CD4-positive, alpha-beta T cell (primary cell): ENCODE measurements at regions not wholly inside any gene's neighbourhood (a gene's known extent, or its start where the extent isn't known, plus 50 kb on each side); places are given as distances from the start of the nearest gene placed in this dataset.

Source experiments
- ATAC-seq: fragments of 200-7000 bp; cut with Tn5 transposase; one replicate; pipeline ENCODE4 v1.10.0; 2022; ENCODE audit warnings: mild to moderate bottlenecking; ENCODE audit not compliant: poor library complexity
- CTCF ChIA-PET: fragments of 350-600 bp; sonication (Branson Sonifier 250); formaldehyde crosslinking; loops from one replicate; lab custom pipeline; 2021; ENCODE audit warnings: antibody characterized with exemption, inconsistent platforms; lab: Charles Lee
- POLR2A ChIA-PET: fragments of 350-600 bp; sonication (Branson Sonifier 250); formaldehyde crosslinking; loops from one replicate; lab custom pipeline; 2021; ENCODE audit warnings: antibody characterized with exemption, inconsistent platforms; lab: Charles Lee
- DNase-seq, 14 experiments: peaks; one replicate each; pipeline ENCODE4 v3.0.0-alpha.2; 2013 to 2020; ENCODE audit warnings: mixed read lengths in 2 of 14
- H3K27ac ChIP-seq, 2 donors: one replicate each; pipeline versions ENCODE4 v1.5.1 to v1.7.0; 2013; ENCODE audit warnings: low read length in 2 of 2, low read depth in 1 of 2, mild to moderate bottlenecking in 1 of 2
- H3K27me3 ChIP-seq, 2 experiments: 1 replicate in 1 of 2; 2 replicates in 1 of 2; pipeline versions ENCODE4 v1.6.1 to v1.7.0; 2013; ENCODE audit warnings: low read length in 2 of 2, control low read depth in 1 of 2, mild to moderate bottlenecking in 1 of 2, moderate library complexity in 1 of 2; ENCODE audit not compliant: insufficient read depth in 2 of 2, control insufficient read depth in 1 of 2
- H3K36me3 ChIP-seq: one replicate; pipeline ENCODE4 v1.6.1; 2013; ENCODE audit warnings: low read length, control low read depth; ENCODE audit not compliant: insufficient read depth
- H3K4me1 ChIP-seq: one replicate; pipeline ENCODE4 v1.6.1; 2013; ENCODE audit warnings: low read length, control low read depth; ENCODE audit not compliant: insufficient read depth
- H3K4me3 ChIP-seq: one replicate; pipeline ENCODE4 v1.5.1; 2013; ENCODE audit warnings: mild to moderate bottlenecking, low read length, moderate library complexity
- H3K9me3 ChIP-seq, 2 experiments: 1 replicate in 1 of 2; 2 replicates in 1 of 2; pipeline versions ENCODE4 v1.6.1 to v1.7.0; 2013; ENCODE audit warnings: low read length in 2 of 2, mild to moderate bottlenecking in 2 of 2, control low read depth in 1 of 2, moderate library complexity in 1 of 2; ENCODE audit not compliant: control insufficient read depth in 1 of 2, insufficient read depth in 1 of 2
- H3K27ac Mint-ChIP-seq: one replicate; pipeline ENCODE4 v1.8.0; 2020; ENCODE audit warnings: mixed read lengths
- H3K27me3 Mint-ChIP-seq: one replicate; pipeline ENCODE4 v1.8.0; 2021; ENCODE audit warnings: mixed read lengths
- H3K36me3 Mint-ChIP-seq: one replicate; pipeline ENCODE4 v1.8.0; 2021; ENCODE audit warnings: low read depth, mixed read lengths
- H3K4me1 Mint-ChIP-seq: one replicate; pipeline ENCODE4 v1.8.0; 2021; ENCODE audit warnings: low read depth, mixed read lengths
- H3K4me3 Mint-ChIP-seq: one replicate; pipeline ENCODE4 v1.8.0; 2020; ENCODE audit warnings: mild to moderate bottlenecking, mixed read lengths
- H3K9me3 Mint-ChIP-seq: one replicate; pipeline ENCODE4 v1.8.0; 2020; ENCODE audit warnings: mixed read lengths
- intact Hi-C, 2 experiments: fragments of 100-400 bp; cut with DNase I in 1 of 2; cut with micrococcal nuclease in 1 of 2; formaldehyde crosslinking; loops; one replicate each; pipeline versions ENCODE4 v1.15.1 to v1.9.0; 2023 to 2025; cut with DNase I, micrococcal nuclease
- TF ChIP-seq, protein P1 (sequence below): fragments of 200-600 bp; IDR thresholded peaks from one replicate; pipeline ENCODE4 v1.8.0; 2022; ENCODE audit warnings: antibody characterized with exemption, mild to moderate bottlenecking

DNA sequence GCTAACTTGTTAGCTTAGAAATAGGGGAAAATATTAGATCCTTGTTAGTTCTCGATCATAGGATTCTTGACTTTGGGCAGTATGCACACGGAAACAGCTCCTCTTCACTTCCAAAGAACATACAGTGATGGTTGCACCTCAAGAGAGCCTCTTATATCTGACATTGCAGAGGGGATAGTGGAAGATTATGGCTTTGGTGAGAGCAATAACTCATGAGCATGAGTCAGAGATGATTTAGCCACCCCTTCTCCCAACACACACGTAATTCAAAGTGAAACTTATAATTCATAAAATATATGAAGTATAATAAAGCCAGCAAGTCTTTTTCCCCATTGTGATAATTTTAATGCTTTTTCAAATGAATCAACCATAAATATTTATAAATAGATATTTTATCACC is 683.7 kb downstream of the POM121L12 start:
- Histone ChIP-seq H3K9me3 (peaks cover 10 to 13% of the 10 kb centered on the region in 2 experiments), H3K27ac (no peak overlapping the region), H3K36me3 (no peaks in the 10 kb centered on the region), H3K4me1 (no peaks in the 10 kb centered on the region), H3K27me3 (no peaks in the 10 kb centered on the region), H3K4me3 (no peak overlapping the region)
- H3K9me3 Mint-ChIP-seq: peaks cover 11% of the 10 kb centered on the region
- no peak overlapping the region for H3K4me3 Mint-ChIP-seq
- no peaks in the 10 kb centered on the region for H3K27me3 Mint-ChIP-seq
- H3K27ac Mint-ChIP-seq: no peak overlapping the region
- ATAC-seq (no peak), DNase-seq (no peak)
- intact Hi-C loops: no loop called here
- no peaks in the 10 kb centered on the region for H3K36me3 Mint-ChIP-seq
- ChIA-PET POLR2A (no interaction called here), CTCF (no interaction called here)
- H3K4me1 Mint-ChIP-seq: no peaks in the 10 kb centered on the region
- TF ChIP-seq, protein P1, sequence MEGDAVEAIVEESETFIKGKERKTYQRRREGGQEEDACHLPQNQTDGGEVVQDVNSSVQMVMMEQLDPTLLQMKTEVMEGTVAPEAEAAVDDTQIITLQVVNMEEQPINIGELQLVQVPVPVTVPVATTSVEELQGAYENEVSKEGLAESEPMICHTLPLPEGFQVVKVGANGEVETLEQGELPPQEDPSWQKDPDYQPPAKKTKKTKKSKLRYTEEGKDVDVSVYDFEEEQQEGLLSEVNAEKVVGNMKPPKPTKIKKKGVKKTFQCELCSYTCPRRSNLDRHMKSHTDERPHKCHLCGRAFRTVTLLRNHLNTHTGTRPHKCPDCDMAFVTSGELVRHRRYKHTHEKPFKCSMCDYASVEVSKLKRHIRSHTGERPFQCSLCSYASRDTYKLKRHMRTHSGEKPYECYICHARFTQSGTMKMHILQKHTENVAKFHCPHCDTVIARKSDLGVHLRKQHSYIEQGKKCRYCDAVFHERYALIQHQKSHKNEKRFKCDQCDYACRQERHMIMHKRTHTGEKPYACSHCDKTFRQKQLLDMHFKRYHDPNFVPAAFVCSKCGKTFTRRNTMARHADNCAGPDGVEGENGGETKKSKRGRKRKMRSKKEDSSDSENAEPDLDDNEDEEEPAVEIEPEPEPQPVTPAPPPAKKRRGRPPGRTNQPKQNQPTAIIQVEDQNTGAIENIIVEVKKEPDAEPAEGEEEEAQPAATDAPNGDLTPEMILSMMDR: no peak

DNA sequence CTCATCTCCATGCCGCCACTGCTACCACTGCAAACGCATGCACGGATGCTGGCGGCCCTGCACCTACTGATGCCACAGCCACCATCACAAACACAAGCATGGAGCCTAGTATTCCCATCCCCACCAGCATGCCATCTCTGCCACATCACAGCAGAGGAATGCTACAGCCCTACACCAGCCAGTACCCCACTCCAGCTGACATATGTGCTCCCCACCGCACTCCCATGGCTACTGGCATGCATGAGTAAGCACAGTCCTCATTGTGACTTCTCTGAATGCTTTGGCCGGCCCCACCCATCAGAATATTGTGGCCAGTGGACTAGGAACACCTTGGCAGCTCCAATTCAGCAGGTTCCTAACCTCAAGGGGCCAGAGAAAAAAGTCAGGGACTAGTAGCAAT is 705.5 kb downstream of the POM121L12 start:
- Histone ChIP-seq H3K27ac (no peak overlapping the region), H3K9me3 (peaks cover under 1 to 20% of the 10 kb centered on the region in 2 experiments), H3K36me3 (no peaks in the 10 kb centered on the region), H3K27me3 (no peaks in the 10 kb centered on the region), H3K4me1 (no peaks in the 10 kb centered on the region), H3K4me3 (no peak overlapping the region)
- TF ChIP-seq, protein P1: no peak
- intact Hi-C loops: no loop called here
- DNase-seq: no peak
- CTCF ChIA-PET: no interaction called here
- Mint-ChIP-seq H3K9me3 (peaks cover 16% of the 10 kb centered on the region), H3K4me3 (no peak overlapping the region), H3K27ac (no peak overlapping the region), H3K27me3 (no peaks in the 10 kb centered on the region), H3K36me3 (no peaks in the 10 kb centered on the region), H3K4me1 (no peaks in the 10 kb centered on the region)
- no peak for ATAC-seq
- POLR2A ChIA-PET: no interaction called here

DNA sequence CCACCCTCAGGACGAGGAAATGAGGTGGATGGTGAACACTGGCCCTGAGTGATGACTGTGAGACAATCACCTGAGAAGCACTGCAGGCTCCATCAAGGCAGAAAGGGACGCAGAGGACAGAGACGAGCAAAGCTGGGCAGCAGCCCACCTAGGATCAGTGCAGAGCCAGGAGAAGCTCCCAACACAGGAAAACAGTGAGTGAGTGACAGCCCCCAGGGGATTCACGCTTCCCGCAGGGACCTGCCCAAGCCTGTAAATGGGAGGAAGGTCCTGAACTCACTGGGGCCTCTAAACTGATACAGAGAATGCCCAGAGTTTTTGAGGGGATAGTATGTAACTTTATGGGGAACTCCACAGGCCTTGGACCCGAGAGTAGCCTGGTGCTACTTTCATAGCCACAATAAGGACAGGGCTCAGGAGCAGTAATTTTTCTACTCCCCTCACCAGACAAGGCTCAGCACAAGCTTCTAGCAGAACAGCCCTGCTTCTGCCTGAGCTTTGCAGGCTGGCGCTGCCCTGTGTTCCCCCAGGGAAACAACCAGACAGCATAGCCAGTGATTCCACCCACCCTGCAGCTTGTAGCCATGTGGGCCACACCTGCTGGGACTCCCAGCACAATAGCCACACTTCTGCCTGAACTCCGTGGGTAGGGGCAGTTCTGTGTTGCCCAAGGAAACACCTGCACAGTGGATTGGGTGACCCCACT is 708.4 kb downstream of the POM121L12 start:
- TF ChIP-seq, protein P1: no peak
- Mint-ChIP-seq H3K27me3 (no peaks in the 10 kb centered on the region), H3K36me3 (no peaks in the 10 kb centered on the region), H3K27ac (no peak overlapping the region), H3K9me3 (peaks cover 9% of the 10 kb centered on the region), H3K4me3 (no peak overlapping the region), H3K4me1 (no peaks in the 10 kb centered on the region)
- no peak for DNase-seq
- peaks cover 7 to 20% of the 10 kb centered on the region in 2 experiments for H3K9me3 ChIP-seq
- H3K36me3 ChIP-seq: no peaks in the 10 kb centered on the region
- no peak overlapping the region for H3K4me3 ChIP-seq
- ChIA-PET CTCF (no interaction called here), POLR2A (no interaction called here)
- H3K27me3 ChIP-seq: no peaks in the 10 kb centered on the region
- H3K4me1 ChIP-seq: no peaks in the 10 kb centered on the region
- ATAC-seq: no peak
- intact Hi-C loops: no loop called here
- no peak overlapping the region for H3K27ac ChIP-seq
